Activated T-cell treated with anti-CD3 and anti-CD28 coated beads, Interleukin-2, amount 50 U/mL, for 72 hours (primary cell): ENCODE measurements at regions not wholly inside any gene's neighbourhood (a gene's known extent, or its start where the extent isn't known, plus 50 kb on each side); places are given as distances from the start of the nearest gene placed in this dataset.

Source experiments
- ATAC-seq, 2 donors: fragments of 150-1000 bp; cut with Tn5 transposase; replicated peaks in 1 of 2; 2 replicates each; pipeline ENCODE4 v1.10.0; 2021; ENCODE audit warnings: moderate library complexity in 2 of 2, mild to moderate bottlenecking in 1 of 2
- DNase-seq, 2 donors: peaks; one replicate each; pipeline ENCODE4 v3.0.0; 2021 to 2022; ENCODE audit warnings: mixed read lengths in 1 of 2
- H3K27ac Mint-ChIP-seq: one replicate; pipeline ENCODE4 v1.8.0; 2022; ENCODE audit warnings: mild to moderate bottlenecking, moderate library complexity, mixed read lengths
- H3K27me3 Mint-ChIP-seq: one replicate; pipeline ENCODE4 v1.8.0; 2022; ENCODE audit warnings: low read depth, mixed read lengths
- H3K36me3 Mint-ChIP-seq, 2 donors: one replicate each; pipeline ENCODE4 v1.8.0; 2022; ENCODE audit warnings: mixed read lengths in 2 of 2, mild to moderate bottlenecking in 1 of 2; ENCODE audit not compliant: insufficient read depth in 2 of 2
- H3K4me1 Mint-ChIP-seq: one replicate; pipeline ENCODE4 v1.8.0; 2022; ENCODE audit warnings: low read depth, mixed read lengths
- H3K4me3 Mint-ChIP-seq, 2 donors: one replicate each; pipeline ENCODE4 v1.8.0; 2022; ENCODE audit warnings: mild to moderate bottlenecking in 2 of 2, mixed read lengths in 2 of 2, moderate library complexity in 2 of 2
- H3K9me3 Mint-ChIP-seq, 2 donors: one replicate each; pipeline ENCODE4 v1.8.0; 2022; ENCODE audit warnings: mixed read lengths in 2 of 2

DNA sequence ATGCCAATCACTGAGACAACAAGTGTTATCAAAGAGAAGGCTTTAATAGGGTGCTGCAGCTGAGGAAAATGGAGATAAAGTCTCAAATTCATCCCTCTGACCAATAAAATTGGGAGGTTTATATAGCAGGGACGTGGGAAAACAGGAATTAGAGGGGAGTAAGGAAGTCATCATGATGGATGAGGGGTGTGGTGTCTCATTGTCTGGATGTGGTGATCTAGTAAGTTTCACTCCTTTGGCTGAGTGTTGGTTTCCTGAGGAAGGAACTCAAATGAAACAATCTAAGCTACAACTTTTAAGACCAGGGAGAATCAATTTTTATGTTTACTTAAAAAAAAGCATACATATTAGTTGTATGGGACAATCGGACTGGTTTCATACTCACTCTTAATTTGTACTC, 491.0 kb upstream of the KIRREL3 start:
- DNase-seq: no peak
- H3K4me3 Mint-ChIP-seq: no peak overlapping the region
- no peak overlapping the region for H3K27ac Mint-ChIP-seq
- no peaks in the 10 kb centered on the region for H3K27me3 Mint-ChIP-seq
- peaks cover 2 to 9% of the 10 kb centered on the region in 2 donors for H3K9me3 Mint-ChIP-seq
- ATAC-seq: no peak
- no peaks in the 10 kb centered on the region for H3K4me1 Mint-ChIP-seq
- H3K36me3 Mint-ChIP-seq: no peaks in the 10 kb centered on the region

DNA sequence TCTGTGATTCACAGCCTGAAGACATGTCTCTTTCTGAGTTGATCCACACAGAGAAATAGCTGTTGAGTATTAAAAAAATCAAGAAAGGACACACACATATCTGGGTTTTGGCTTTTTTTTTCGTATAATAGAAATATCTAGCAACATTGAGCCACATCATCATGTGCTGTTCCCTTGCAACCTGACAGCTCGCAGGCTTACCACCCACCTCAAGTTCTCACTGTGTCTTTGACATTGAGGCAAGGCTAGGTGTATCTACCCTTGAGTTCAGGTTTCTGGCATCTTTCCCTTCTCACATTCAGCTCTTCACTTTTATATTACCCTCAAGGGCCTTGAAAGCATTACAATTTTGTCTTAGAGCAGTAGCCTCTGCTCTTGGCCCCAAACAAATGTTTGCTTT, 490.3 kb upstream of the KIRREL3 start:
- H3K9me3 Mint-ChIP-seq: peaks cover 2 to 9% of the 10 kb centered on the region in 2 donors
- no peak overlapping the region for H3K4me3 Mint-ChIP-seq
- ATAC-seq: no peak
- no peaks in the 10 kb centered on the region for H3K27me3 Mint-ChIP-seq
- no peaks in the 10 kb centered on the region for H3K36me3 Mint-ChIP-seq
- no peaks in the 10 kb centered on the region for H3K4me1 Mint-ChIP-seq
- H3K27ac Mint-ChIP-seq: no peak overlapping the region
- DNase-seq: no peak

DNA sequence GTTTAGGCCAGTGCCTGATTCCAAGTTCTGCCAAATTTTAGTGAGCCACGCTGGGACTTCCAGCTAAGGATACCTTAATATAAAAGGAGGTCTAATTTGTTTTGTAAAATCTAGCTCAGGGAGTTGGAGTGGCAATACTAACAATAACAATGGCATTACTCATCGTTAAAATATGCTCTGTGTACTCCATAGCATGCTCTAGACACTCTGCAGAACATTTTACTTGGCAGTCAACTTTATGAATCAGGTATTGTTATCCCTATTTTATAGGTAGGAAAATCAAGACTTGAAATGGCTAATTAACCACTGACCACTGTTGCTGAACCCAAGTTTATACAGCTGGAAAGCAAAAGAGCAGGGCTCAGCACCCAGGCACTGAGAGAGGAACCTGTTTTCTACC, 485.0 kb upstream of the KIRREL3 start:
- no peaks in the 10 kb centered on the region for H3K4me1 Mint-ChIP-seq
- H3K9me3 Mint-ChIP-seq: peaks cover 3% of the 10 kb centered on the region in 2 donors
- no peak overlapping the region for H3K4me3 Mint-ChIP-seq
- no peak for DNase-seq
- no peaks in the 10 kb centered on the region for H3K36me3 Mint-ChIP-seq
- H3K27ac Mint-ChIP-seq: no peak overlapping the region
- H3K27me3 Mint-ChIP-seq: no peaks in the 10 kb centered on the region
- no peak for ATAC-seq

DNA sequence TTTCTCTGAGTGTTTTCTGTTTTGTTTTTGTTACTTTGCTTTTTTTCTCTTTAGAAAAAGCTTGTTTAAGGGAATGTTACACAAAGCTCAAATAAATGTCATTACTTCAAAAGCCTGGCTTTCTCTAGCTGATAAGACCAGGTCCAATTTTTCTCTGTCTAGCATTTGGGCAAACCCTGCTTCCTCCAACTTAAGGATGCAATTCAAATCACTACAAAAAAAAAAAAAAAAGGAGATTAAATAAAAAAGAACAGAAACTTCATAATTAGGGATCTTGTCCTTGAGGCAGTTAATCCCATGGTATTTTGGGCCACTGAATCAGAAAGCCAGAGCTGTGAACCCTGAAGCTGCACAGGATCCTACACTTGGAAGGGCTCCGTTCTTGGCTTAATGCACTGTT, 480.8 kb upstream of the KIRREL3 start:
- Mint-ChIP-seq H3K36me3 (no peaks in the 10 kb centered on the region), H3K9me3 (peaks cover 0 to 3% of the 10 kb centered on the region in 2 donors), H3K27me3 (no peaks in the 10 kb centered on the region), H3K4me1 (no peaks in the 10 kb centered on the region), H3K27ac (no peak overlapping the region), H3K4me3 (no peak overlapping the region)
- ATAC-seq: no peak
- no peak for DNase-seq

DNA sequence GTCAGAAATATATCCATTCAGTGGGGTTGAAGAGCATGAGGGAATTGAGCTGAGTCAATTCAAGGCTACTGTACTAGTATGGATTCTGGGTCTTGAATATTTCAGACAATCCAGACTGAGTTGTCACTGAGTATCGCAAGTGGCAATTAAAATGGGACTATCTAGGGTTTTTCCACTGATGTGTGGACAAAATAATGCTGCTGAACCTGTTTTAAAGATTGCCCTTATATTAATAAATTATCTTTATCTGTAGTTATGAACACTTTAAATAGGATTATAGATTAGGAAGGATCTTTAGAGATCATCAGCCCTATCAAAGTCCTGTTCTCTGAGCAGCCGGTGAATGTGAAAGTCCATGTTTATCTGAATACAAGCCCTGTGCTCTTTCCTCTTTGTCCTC, 478.3 kb upstream of the KIRREL3 start:
- Mint-ChIP-seq H3K4me1 (no peaks in the 10 kb centered on the region), H3K4me3 (no peak overlapping the region), H3K36me3 (no peaks in the 10 kb centered on the region), H3K27ac (no peak overlapping the region), H3K9me3 (no peaks in the 10 kb centered on the region), H3K27me3 (no peaks in the 10 kb centered on the region)
- ATAC-seq: no peak
- no peak for DNase-seq

DNA sequence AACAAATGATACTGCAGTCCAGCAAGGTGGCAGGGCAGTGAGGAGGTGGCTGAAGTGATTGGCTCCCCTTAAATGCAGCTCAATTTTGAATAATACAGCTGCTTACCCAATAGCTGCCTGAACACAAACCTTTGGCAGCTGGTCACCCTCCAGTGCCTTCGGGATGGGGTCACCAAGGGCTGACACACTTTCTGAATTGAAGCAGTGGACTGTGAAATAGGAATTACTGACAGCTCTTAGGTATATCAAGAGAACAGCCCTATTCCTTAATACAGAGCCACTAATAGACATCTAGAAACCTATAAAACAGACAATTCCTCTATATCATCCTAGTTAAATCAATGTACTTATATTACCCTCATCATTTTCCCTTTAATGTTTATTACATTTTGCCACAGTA, 474.2 kb upstream of the KIRREL3 start:
- Mint-ChIP-seq H3K9me3 (no peaks in the 10 kb centered on the region), H3K36me3 (no peaks in the 10 kb centered on the region), H3K4me3 (no peak overlapping the region), H3K4me1 (no peaks in the 10 kb centered on the region), H3K27ac (no peak overlapping the region), H3K27me3 (no peaks in the 10 kb centered on the region)
- ATAC-seq (no peak), DNase-seq (no peak)

DNA sequence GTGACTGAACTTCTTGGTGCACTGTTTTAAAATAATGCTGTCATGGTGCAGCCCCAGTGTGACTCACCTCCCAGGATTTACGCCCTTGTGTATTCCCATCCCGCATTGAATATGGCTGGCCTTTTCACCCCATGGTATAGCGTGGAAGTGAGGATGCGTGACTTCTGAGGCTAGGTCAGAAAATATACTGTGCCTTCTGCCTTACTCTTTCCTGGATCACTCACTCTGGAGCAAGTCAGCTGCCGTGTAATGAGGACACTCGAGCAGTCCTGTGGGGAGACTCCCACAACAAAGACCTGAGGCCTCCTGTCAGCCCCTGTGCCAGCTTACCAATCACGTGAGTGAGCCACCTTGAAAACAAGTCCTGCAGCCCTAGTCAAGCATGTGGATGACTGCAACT, 471.9 kb upstream of the KIRREL3 start:
- Mint-ChIP-seq H3K4me1 (no peaks in the 10 kb centered on the region), H3K4me3 (no peak overlapping the region), H3K27ac (no peak overlapping the region), H3K27me3 (no peaks in the 10 kb centered on the region), H3K36me3 (no peaks in the 10 kb centered on the region), H3K9me3 (no peaks in the 10 kb centered on the region)
- DNase-seq (no peak), ATAC-seq (no peak)

DNA sequence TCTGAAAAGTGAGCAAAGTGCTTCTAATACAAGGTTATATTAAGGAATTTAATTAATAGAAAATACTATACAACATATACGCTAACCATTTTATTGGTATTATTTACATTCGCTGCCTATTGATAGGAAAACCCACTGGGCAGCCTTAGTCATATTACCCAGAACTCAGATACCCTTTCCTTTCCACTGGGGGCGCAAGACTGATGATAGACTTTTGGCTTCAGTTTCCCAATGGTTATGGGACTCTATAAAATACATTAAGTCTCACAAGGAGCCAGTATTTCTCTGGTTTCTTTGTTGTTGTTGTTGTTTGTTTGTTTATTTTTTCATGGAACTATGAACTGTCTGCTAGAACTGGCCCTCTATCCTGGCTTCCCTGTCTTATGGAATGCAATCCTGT, 471.1 kb upstream of the KIRREL3 start:
- Mint-ChIP-seq H3K27me3 (no peaks in the 10 kb centered on the region), H3K36me3 (no peaks in the 10 kb centered on the region), H3K27ac (no peak overlapping the region), H3K9me3 (no peaks in the 10 kb centered on the region), H3K4me1 (no peaks in the 10 kb centered on the region), H3K4me3 (no peak overlapping the region)
- ATAC-seq (no peak), DNase-seq (no peak)

DNA sequence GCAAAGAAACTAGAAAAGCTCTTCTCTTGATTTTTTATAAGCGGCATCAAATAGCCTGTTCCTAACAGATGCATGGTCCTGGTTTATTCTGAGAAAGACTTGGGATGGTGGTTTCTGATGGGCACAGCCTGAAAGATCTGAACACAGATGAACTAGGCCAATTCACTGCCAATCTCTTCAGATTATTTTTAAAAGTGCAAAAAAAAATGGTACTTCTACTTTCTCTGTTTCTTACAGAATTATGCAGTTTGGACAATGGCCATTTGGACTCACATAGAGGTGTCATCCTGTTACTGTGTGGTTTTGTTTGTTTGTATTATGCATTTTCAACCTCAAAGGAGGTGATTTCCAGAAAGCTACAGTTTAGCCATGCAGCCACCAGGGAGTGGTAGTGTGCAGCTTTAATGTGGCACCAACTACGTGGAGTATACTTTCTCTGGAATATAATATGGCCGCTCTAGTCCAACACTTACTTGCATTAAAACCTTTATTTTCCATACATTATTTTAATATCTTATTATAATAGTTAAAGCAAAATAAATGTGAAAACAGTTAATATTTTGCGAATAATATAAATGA, 469.8 kb upstream of the KIRREL3 start:
- Mint-ChIP-seq H3K4me1 (no peaks in the 10 kb centered on the region), H3K9me3 (no peaks in the 10 kb centered on the region), H3K27me3 (no peaks in the 10 kb centered on the region), H3K4me3 (no peak overlapping the region), H3K36me3 (no peaks in the 10 kb centered on the region), H3K27ac (no peak overlapping the region)
- DNase-seq (no peak), ATAC-seq (no peak)

DNA sequence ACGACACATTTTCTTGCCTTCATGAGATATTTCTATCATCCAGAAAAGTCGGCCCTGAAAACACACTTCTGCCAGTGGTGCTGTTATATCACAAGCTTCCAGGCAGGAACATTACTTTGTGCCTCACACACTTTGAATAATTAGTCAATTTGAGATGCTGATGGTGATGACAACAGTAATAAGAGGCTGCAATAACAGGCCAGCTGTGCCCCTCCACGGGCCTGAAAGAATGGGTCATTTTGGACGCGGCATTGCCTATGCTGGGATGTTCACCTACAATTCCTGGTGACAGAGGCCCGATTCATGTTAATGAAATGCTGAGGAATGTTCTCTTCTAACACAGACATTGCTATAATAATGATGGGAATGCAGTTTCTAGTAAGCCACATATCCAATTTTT, 463.8 kb upstream of the KIRREL3 start:
- DNase-seq: no peak
- H3K9me3 Mint-ChIP-seq: no peaks in the 10 kb centered on the region
- H3K36me3 Mint-ChIP-seq: no peaks in the 10 kb centered on the region
- H3K27ac Mint-ChIP-seq: no peak overlapping the region
- no peaks in the 10 kb centered on the region for H3K27me3 Mint-ChIP-seq
- no peak overlapping the region for H3K4me3 Mint-ChIP-seq
- no peaks in the 10 kb centered on the region for H3K4me1 Mint-ChIP-seq
- ATAC-seq: no peak

DNA sequence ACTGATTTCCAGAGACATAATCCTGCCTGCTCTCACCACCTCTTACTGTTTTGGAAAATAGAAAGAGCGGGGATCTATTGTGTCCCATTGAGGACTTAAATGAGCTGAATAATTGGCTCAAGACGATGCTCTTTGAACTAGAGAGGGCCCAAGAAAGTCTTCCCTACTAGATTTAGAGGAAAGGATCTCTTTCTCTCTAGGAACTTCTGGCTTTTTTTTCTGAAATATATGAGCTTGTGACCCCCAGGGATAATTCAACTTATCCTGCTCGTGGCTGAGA, 461.4 kb upstream of the KIRREL3 start:
- Mint-ChIP-seq H3K27me3 (no peaks in the 10 kb centered on the region), H3K27ac (no peak overlapping the region), H3K9me3 (no peaks in the 10 kb centered on the region), H3K4me3 (no peak overlapping the region), H3K4me1 (no peaks in the 10 kb centered on the region), H3K36me3 (no peaks in the 10 kb centered on the region)
- DNase-seq: no peak
- ATAC-seq: no peak

DNA sequence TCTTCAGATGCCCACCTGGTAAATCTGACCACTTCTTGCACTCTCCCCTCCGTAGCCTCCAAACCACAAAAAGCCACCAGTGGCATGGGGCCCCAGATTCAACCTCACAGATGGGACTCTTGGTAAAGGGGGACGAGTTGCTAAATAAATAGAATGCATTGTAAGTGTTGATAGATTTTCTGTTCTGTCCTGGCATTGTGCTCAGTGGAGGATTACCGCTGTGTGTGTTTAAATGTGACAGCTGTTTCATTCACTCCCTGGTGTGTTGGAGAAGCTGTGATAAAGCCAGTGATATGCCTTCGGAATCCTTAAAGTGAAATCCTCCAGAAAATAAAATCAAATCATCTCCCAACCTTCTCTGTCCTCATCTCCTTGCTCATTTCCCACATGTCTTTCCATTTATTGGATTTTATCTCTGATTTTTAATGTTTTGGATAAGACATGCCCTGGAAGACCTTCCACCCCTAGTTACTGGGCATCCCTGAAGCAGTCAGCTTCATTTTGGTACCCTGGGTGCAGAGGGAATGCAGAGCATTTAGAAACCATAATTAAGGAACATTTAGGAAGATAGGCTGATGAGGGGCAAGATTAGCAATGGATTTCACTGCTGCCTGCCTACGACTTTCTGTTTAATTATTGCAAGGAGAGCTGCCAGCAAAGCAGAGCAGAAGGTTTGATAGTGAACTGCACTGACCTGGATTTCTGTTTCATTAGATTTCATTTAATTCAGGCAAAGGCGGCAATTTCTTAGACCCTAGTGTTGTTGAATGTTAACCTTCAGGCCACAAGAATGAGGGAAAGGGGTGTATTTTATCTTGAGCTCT, 460.9 kb upstream of the KIRREL3 start:
- Mint-ChIP-seq H3K4me3 (no peak overlapping the region), H3K9me3 (no peaks in the 10 kb centered on the region), H3K36me3 (no peaks in the 10 kb centered on the region), H3K27ac (no peak overlapping the region), H3K4me1 (no peaks in the 10 kb centered on the region), H3K27me3 (no peaks in the 10 kb centered on the region)
- no peak for DNase-seq
- no peak for ATAC-seq

DNA sequence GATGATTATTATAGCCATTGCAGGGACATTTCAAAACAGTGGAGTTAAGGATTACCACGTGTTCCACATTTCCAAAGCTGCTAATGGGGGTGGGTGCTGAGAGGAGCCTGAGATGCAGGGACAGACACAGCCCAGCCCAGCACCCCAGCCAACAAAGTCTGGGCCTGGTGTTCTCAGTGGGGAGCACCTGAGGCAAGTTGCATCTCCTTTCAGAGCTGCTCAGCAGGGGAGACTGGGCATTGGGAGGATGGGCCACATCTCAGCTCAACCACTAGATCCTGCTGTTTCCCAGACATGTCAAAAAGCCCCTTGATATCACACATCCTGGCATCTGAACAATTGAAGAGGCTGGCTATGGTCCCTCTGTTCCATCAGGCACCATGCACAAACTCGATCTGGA, 458.0 kb upstream of the KIRREL3 start:
- DNase-seq (no peak), ATAC-seq (no peak)
- H3K27me3 Mint-ChIP-seq: no peaks in the 10 kb centered on the region
- H3K4me1 Mint-ChIP-seq: no peaks in the 10 kb centered on the region
- H3K27ac Mint-ChIP-seq: no peak overlapping the region
- no peaks in the 10 kb centered on the region for H3K9me3 Mint-ChIP-seq
- no peak overlapping the region for H3K4me3 Mint-ChIP-seq
- no peaks in the 10 kb centered on the region for H3K36me3 Mint-ChIP-seq

DNA sequence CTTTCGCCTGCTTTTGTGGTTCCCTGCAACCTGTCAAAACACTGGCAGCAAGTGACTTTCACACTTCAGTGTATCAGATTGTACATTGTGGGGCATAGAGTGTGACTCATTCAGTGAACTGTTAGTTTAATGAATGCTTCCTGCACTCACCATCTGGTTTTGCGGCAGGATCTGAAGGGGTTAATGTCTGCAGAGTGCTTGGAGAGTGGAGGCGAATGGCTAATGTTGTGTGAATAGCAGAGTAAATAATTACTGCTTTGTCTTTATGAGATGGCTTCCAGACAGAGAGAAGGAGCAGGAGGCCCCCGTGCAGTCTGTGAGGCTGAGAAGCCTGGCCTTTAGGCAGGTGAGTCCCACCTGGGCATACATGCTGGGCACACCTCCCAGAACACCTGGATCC, 454.3 kb upstream of the KIRREL3 start:
- no peaks in the 10 kb centered on the region for H3K9me3 Mint-ChIP-seq
- ATAC-seq (no peak), DNase-seq (no peak)
- H3K36me3 Mint-ChIP-seq: no peaks in the 10 kb centered on the region
- H3K27ac Mint-ChIP-seq: no peak overlapping the region
- no peaks in the 10 kb centered on the region for H3K4me1 Mint-ChIP-seq
- no peak overlapping the region for H3K4me3 Mint-ChIP-seq
- H3K27me3 Mint-ChIP-seq: no peaks in the 10 kb centered on the region
